HepG2 (cell line): ENCODE measurements at regions not wholly inside any gene's neighbourhood (a gene's known extent, or its start where the extent isn't known, plus 50 kb on each side); places are given as distances from the start of the nearest gene placed in this dataset.

ENCODE experiments used
- CTCF ChIP-seq: sonication (generic); formaldehyde crosslinking; IDR thresholded peaks from 2 replicates; pipeline ENCODE4 v1.5.0; 2020; ENCODE audit warnings: mild to moderate bottlenecking, missing genetic modification reagents, moderate library complexity
- MXI1 ChIP-seq: IDR thresholded peaks from 3 replicates; pipeline ENCODE4 v1.6.1; 2012; ENCODE audit warnings: low read depth, low read length, inconsistent platforms, borderline replicate concordance
- PREB ChIP-seq: sonication (generic); formaldehyde crosslinking; IDR thresholded peaks from 2 replicates; pipeline ENCODE4 v1.4.0; 2020; ENCODE audit warnings: missing genetic modification reagents
- ZKSCAN1 ChIP-seq: fragments of 150-350 bp; IDR thresholded peaks from 2 replicates; pipeline ENCODE4 v1.6.1; 2014; ENCODE audit warnings: low read length

- TF ChIP-seq PREB (CRISPR knock-in tag) (no peak), MXI1 (no peak), CTCF (CRISPR knock-in tag) (no peak), ZKSCAN1 (no peak)
Measured at GRCh38 chr2:187093771-187094412, 244.9 kb upstream of the ZSWIM2 start.
